ENCODE measurements at regions not wholly inside any gene's neighbourhood (a gene's known extent, or its start where the extent isn't known, plus 50 kb on each side); places are given as distances from the start of the nearest gene placed in this dataset.
"Not testable (repeated sequence)": the region's sequence is repeated elsewhere in the genome, so short reads cannot be mapped to it uniquely, and the experiment has no call there.

GRCh38 chr3:61372723-61373122 is 121.5 kb upstream of the FHIT start:
- WGBS, 5 donors = 92 to 100% (median 96%) methylated on average over 1 of the region's 1 CpG
- H3K4me1 ChIP-seq = no peaks in the 10 kb centered on the region
- no peak overlapping the region for H3K4me3 ChIP-seq
- no peaks in the 10 kb centered on the region for H3K36me3 ChIP-seq
- no peak for DNase-seq
- H3K9me3 ChIP-seq = no peaks in the 10 kb centered on the region
- intact Hi-C loops (cut with DNase I; ENCODE audit: low total_unique reads) = no loop called here
- no peak for TF ChIP-seq POLR2AphosphoS5 (IDR thresholded peaks at IDR 0.05)
- TF ChIP-seq EP300 (IDR thresholded peaks at IDR 0.05) = no peak
- TF ChIP-seq POLR2A (IDR thresholded peaks at IDR 0.05) = no peak
- no peak for TF ChIP-seq CTCF (IDR thresholded peaks at IDR 0.05)
- H3K27me3 ChIP-seq = no peaks in the 10 kb centered on the region
- H3K27ac ChIP-seq = no peak overlapping the region

GRCh38 chr3:61378311-61378710 is 127.1 kb upstream of the FHIT start:
- Histone ChIP-seq H3K4me3 (no peak overlapping the region), H3K36me3 (no peaks in the 10 kb centered on the region), H3K27me3 (no peaks in the 10 kb centered on the region), H3K9me3 (no peaks in the 10 kb centered on the region), H3K4me1 (no peaks in the 10 kb centered on the region), H3K27ac (no peak overlapping the region)
- TF ChIP-seq POLR2A (IDR thresholded peaks at IDR 0.05) = no peak
- TF ChIP-seq EP300 (IDR thresholded peaks at IDR 0.05) = no peak
- TF ChIP-seq CTCF (IDR thresholded peaks at IDR 0.05) = no peak
- TF ChIP-seq POLR2AphosphoS5 (IDR thresholded peaks at IDR 0.05) = no peak
- DNase-seq = no peak
- intact Hi-C loops (cut with DNase I; ENCODE audit: low total_unique reads) = no loop called here
- 53 to 76% (median 60%) methylated on average over 1 of the region's 1 CpG for WGBS, 5 donors

- intact Hi-C loops (cut with DNase I; ENCODE audit: low total_unique reads) = no loop called here
- no peak overlapping the region for H3K4me3 ChIP-seq
- TF ChIP-seq CTCF (IDR thresholded peaks at IDR 0.05) = peak in 4 of 7 experiments; percentile 28 to 62 (median 46)
- no peak for TF ChIP-seq POLR2A (IDR thresholded peaks at IDR 0.05)
- 66 to 76% (median 75%) methylated on average over 7 of the region's 7 CpGs for WGBS, 5 donors
- H3K9me3 ChIP-seq = no peaks in the 10 kb centered on the region
- H3K36me3 ChIP-seq = no peaks in the 10 kb centered on the region
- H3K27me3 ChIP-seq = no peaks in the 10 kb centered on the region
- no peaks in the 10 kb centered on the region for H3K4me1 ChIP-seq
- DNase-seq = peak in 1 of 2 donors; percentile 53
- no peak overlapping the region for H3K27ac ChIP-seq
Observed at GRCh38 chr3:61381745-61382392, 130.6 kb upstream of the FHIT start.

- Histone ChIP-seq H3K4me3 (no peak overlapping the region), H3K9me3 (peaks cover 0 to 16% (median 10%) of the 10 kb centered on the region in 4 donors), H3K27me3 (no peaks in the 10 kb centered on the region), H3K4me1 (no peaks in the 10 kb centered on the region), H3K36me3 (no peaks in the 10 kb centered on the region), H3K27ac (no peak overlapping the region)
- DNase-seq = no peak
- TF ChIP-seq CTCF (IDR thresholded peaks at IDR 0.05) = no peak
- no peak for TF ChIP-seq POLR2A (IDR thresholded peaks at IDR 0.05)
- TF ChIP-seq POLR2AphosphoS5 (IDR thresholded peaks at IDR 0.05) = no peak
- no peak for TF ChIP-seq EP300 (IDR thresholded peaks at IDR 0.05)
- intact Hi-C loops (cut with DNase I; ENCODE audit: low total_unique reads) = no loop called here
- 78 to 86% (median 84%) methylated on average over 3 of the region's 3 CpGs for WGBS, 5 donors
Observed at GRCh38 chr3:61387817-61388216, 136.6 kb upstream of the FHIT start.

GRCh38 chr3:61393480-61393947 is 142.3 kb upstream of the FHIT start:
- intact Hi-C loops (cut with DNase I; ENCODE audit: low total_unique reads); H3K4me3 ChIP-seq; H3K27me3 ChIP-seq; DNase-seq; H3K27ac ChIP-seq; H3K4me1 ChIP-seq; H3K36me3 ChIP-seq: not testable (repeated sequence)
- peaks cover 0 to 41% (median 26%) of the 10 kb centered on the region in 4 donors for H3K9me3 ChIP-seq
- 96 to 99% (median 97%) methylated on average over 14 to 23 of the region's 23 CpGs for WGBS, 5 donors

Measured in stomach (tissue), 8 donors.